Astrocyte of the spinal cord (primary cell): ENCODE measurements at regions not wholly inside any gene's neighbourhood (a gene's known extent, or its start where the extent isn't known, plus 50 kb on each side); places are given as distances from the start of the nearest gene placed in this dataset.

Source experiments
- DNase-seq: peaks from one replicate; pipeline ENCODE4 v3.0.0; 2011; ENCODE audit warnings: low read depth, low spot score
- H3K4me3 ChIP-seq: 2 replicates; pipeline ENCODE4 v1.5.1; 2011; ENCODE audit warnings: low read depth, mild to moderate bottlenecking, low read length, moderate library complexity
- CTCF ChIP-seq: IDR thresholded peaks from 2 replicates; pipeline ENCODE4 v1.5.1; 2012; ENCODE audit warnings: low read depth, mild to moderate bottlenecking, low read length, inconsistent platforms
- in situ Hi-C: cut with HindIII; loops from 2 replicates; pipeline ENCODE4 v1.10.0; 2017; ENCODE audit warnings: low sequenced_read_pairs

- TF ChIP-seq CTCF: no peak
- no peak overlapping the region for H3K4me3 ChIP-seq
- no peak for DNase-seq
- in situ Hi-C loops: no loop called here
These were observed 112.1 kb upstream of the ZC3H12C start for GRCh38 chr11:109981031-109981636.

- TF ChIP-seq CTCF: no peak
- no peak for DNase-seq
- in situ Hi-C loops: no loop called here
- no peak overlapping the region for H3K4me3 ChIP-seq
These were observed 109.8 kb upstream of the ZC3H12C start for GRCh38 chr11:109983358-109983757.

GRCh38 chr11:109984634-109985289 lies 108.4 kb upstream of the ZC3H12C start:
- in situ Hi-C loops: no loop called here
- DNase-seq: no peak
- no peak for TF ChIP-seq CTCF
- H3K4me3 ChIP-seq: no peak overlapping the region

- no peak overlapping the region for H3K4me3 ChIP-seq
- TF ChIP-seq CTCF: no peak
- in situ Hi-C loops: no loop called here
- no peak for DNase-seq
These were observed 106.7 kb upstream of the ZC3H12C start for GRCh38 chr11:109986488-109986887.

GRCh38 chr11:109991835-109992234 lies 101.4 kb upstream of the ZC3H12C start:
- H3K4me3 ChIP-seq: no peak overlapping the region
- TF ChIP-seq CTCF: no peak
- in situ Hi-C loops: no loop called here
- no peak for DNase-seq

GRCh38 chr11:109993786-109994185 lies 99.4 kb upstream of the ZC3H12C start:
- in situ Hi-C loops: no loop called here
- TF ChIP-seq CTCF: no peak
- H3K4me3 ChIP-seq: no peak overlapping the region
- peak; percentile 88 for DNase-seq
